Stimulated activated naive CD4-positive, alpha-beta T cell treated with Interleukin-2 at 50 U/mL for 16 hours (primary cell): ENCODE measurements at regions not wholly inside any gene's neighbourhood (a gene's known extent, or its start where the extent isn't known, plus 50 kb on each side); places are given as distances from the start of the nearest gene placed in this dataset.

ENCODE experiments used
- DNase-seq: peaks from one replicate; lab custom pipeline; 2025; lab: John Stamatoyannopoulos, UW

GRCh38 chr1:238900334-238900865 lies 486.0 kb upstream of the CHRM3 start:
- DNase-seq, result no peak

- no peak for DNase-seq
These were observed 487.5 kb upstream of the CHRM3 start for GRCh38 chr1:238898856-238899255.

GRCh38 chr1:238895911-238896310 lies 490.5 kb upstream of the CHRM3 start:
- no peak for DNase-seq

- DNase-seq, result no peak
These were observed 493.8 kb upstream of the CHRM3 start for GRCh38 chr1:238892612-238893011.

GRCh38 chr1:238861342-238862066 lies 524.9 kb upstream of the CHRM3 start:
- no peak for DNase-seq

GRCh38 chr1:238833919-238834318 lies 552.4 kb upstream of the CHRM3 start:
- DNase-seq, result no peak

- DNase-seq, result no peak
These were observed 554.3 kb upstream of the CHRM3 start for GRCh38 chr1:238832106-238832505.

GRCh38 chr1:238830036-238830611 lies 556.2 kb upstream of the CHRM3 start:
- no peak for DNase-seq

- no peak for DNase-seq
These were observed 559.5 kb upstream of the CHRM3 start for GRCh38 chr1:238826891-238827290.

- no peak for DNase-seq
These were observed 563.0 kb upstream of the CHRM3 start for GRCh38 chr1:238823416-238823815.

- DNase-seq, result no peak
These were observed 575.0 kb upstream of the CHRM3 start for GRCh38 chr1:238811211-238811879.

- DNase-seq, result no peak
These were observed 595.5 kb upstream of the CHRM3 start for GRCh38 chr1:238790882-238791281.

GRCh38 chr1:238789916-238790667 lies 596.3 kb upstream of the CHRM3 start:
- no peak for DNase-seq

GRCh38 chr1:238787471-238787870 lies 598.9 kb upstream of the CHRM3 start:
- no peak for DNase-seq

GRCh38 chr1:238783633-238784032 lies 602.7 kb upstream of the CHRM3 start:
- no peak for DNase-seq

GRCh38 chr1:238779716-238780115 lies 606.7 kb upstream of the CHRM3 start:
- no peak for DNase-seq

GRCh38 chr1:238778113-238778512 lies 608.3 kb upstream of the CHRM3 start:
- DNase-seq, result no peak

- DNase-seq, result no peak
These were observed 608.8 kb upstream of the CHRM3 start for GRCh38 chr1:238777551-238777950.

- no peak for DNase-seq
These were observed 610.2 kb upstream of the CHRM3 start for GRCh38 chr1:238776126-238776525.

- no peak for DNase-seq
These were observed 614.0 kb upstream of the CHRM3 start for GRCh38 chr1:238772322-238772721.

GRCh38 chr1:238767321-238767720 lies 619.0 kb upstream of the CHRM3 start:
- no peak for DNase-seq

- no peak for DNase-seq
These were observed 621.6 kb upstream of the CHRM3 start for GRCh38 chr1:238764779-238765178.
